ENCODE measurements at regions not wholly inside any gene's neighbourhood (a gene's known extent, or its start where the extent isn't known, plus 50 kb on each side); places are given as distances from the start of the nearest gene placed in this dataset.

GRCh38 chr15:81856001-81856633 is 189.7 kb downstream of the MEX3B start:
- no peak overlapping the region for H3K27ac Mint-ChIP-seq
- no peak overlapping the region for H2AFZ ChIP-seq (ENCODE audit: low read length)
- no peak overlapping the region for H2AK5ac ChIP-seq (ENCODE audit: insufficient read length, low read length)
- H3K27me3 Mint-ChIP-seq (ENCODE audit: low read depth): no peaks in the 10 kb centered on the region
- no peaks in the 10 kb centered on the region for H3K4me1 ChIP-seq (ENCODE audit: insufficient read depth, low read length)
- no peak overlapping the region for H2BK15ac ChIP-seq (ENCODE audit: low read depth, low read length)
- no peaks in the 10 kb centered on the region for H3K9me3 Mint-ChIP-seq
- no peak overlapping the region for H3K18ac ChIP-seq (ENCODE audit: insufficient read length, low read depth, low read length)
- no peaks in the 10 kb centered on the region for H3K23me2 ChIP-seq (ENCODE audit: insufficient read length, low read depth, low read length, poor library complexity, severe bottlenecking)
- no peak overlapping the region for H3K23ac ChIP-seq (ENCODE audit: insufficient read length, low read depth, low read length)
- H3K56ac ChIP-seq (ENCODE audit: insufficient read length, low read depth, low read length): no peak overlapping the region
- no peaks in the 10 kb centered on the region; a peak in 1 of 4 replicates for H3K4me1 Mint-ChIP-seq
- no peaks in the 10 kb centered on the region for H3K79me1 ChIP-seq (ENCODE audit: insufficient read depth, low read depth, low read length, poor library complexity, severe bottlenecking)
- no peak overlapping the region for H3K9ac ChIP-seq (ENCODE audit: extremely low read depth, insufficient read length, low read length)
- no CpG with 5 or more reads among the region's 10 CpGs for WGBS (ENCODE audit: extremely low coverage, insufficient read length, low lambda C conversion rate)
- no peak overlapping the region for H2BK120ac ChIP-seq (ENCODE audit: low read depth, low read length, poor library complexity, severe bottlenecking)
- H4K5ac ChIP-seq (ENCODE audit: insufficient read length, low read depth, low read length): no peak overlapping the region
- no peak overlapping the region for H2BK12ac ChIP-seq (ENCODE audit: insufficient read length, low read depth, low read length)
- no peaks in the 10 kb centered on the region for H3K79me2 ChIP-seq (ENCODE audit: insufficient read depth, low read length)
- H2BK20ac ChIP-seq (ENCODE audit: low read depth, low read length, poor library complexity, severe bottlenecking): no peak overlapping the region
- no peak overlapping the region for H2BK5ac ChIP-seq (ENCODE audit: insufficient read length, low read length)
- no peak for DNase-seq
- no peak overlapping the region for H3K4ac ChIP-seq (ENCODE audit: low read depth, low read length)
- no peaks in the 10 kb centered on the region for H4K20me1 ChIP-seq (ENCODE audit: control insufficient read depth, insufficient read depth, insufficient read length)
- no peaks in the 10 kb centered on the region for H3K27me3 ChIP-seq (ENCODE audit: insufficient read depth, low read length)
- no peak for TF ChIP-seq CTCF (conservative IDR thresholded peaks at IDR 0.05)
- H3K14ac ChIP-seq (ENCODE audit: insufficient read depth, low read length): no peak overlapping the region
- H3K4me2 ChIP-seq (ENCODE audit: insufficient read depth, insufficient read length, low read length): no peak overlapping the region
- no peak overlapping the region for H3K27ac ChIP-seq (ENCODE audit: insufficient read length, low read depth, low read length)
- no peak overlapping the region for H3T11ph ChIP-seq (ENCODE audit: low read length)
- no peak overlapping the region for H4K8ac ChIP-seq (replicated peaks; ENCODE audit: insufficient read length, low read depth, low read length)
- H3K36me3 Mint-ChIP-seq (ENCODE audit: insufficient read depth in 1 of 3, low read depth in 3 of 3): peaks cover 0 to 23% (median 0%) of the 10 kb centered on the region in 3 experiments; a peak in 3 of 7 replicates
- no peaks in the 10 kb centered on the region for H3K9me3 ChIP-seq (ENCODE audit: control insufficient read depth, low read depth, low read length)
- no peak overlapping the region for H3K4me3 Mint-ChIP-seq
- no peak overlapping the region for H4K91ac ChIP-seq (ENCODE audit: insufficient read length, low read depth, low read length)

All from H9 (cell line).